ENCODE measurements at regions not wholly inside any gene's neighbourhood (a gene's known extent, or its start where the extent isn't known, plus 50 kb on each side); places are given as distances from the start of the nearest gene placed in this dataset.

GRCh38 chr7:7104971-7105370, 77.4 kb upstream of the C1GALT1 start:
- Histone ChIP-seq H2BK15ac (ENCODE audit: low read depth, low read length) (no peak overlapping the region), H2BK5ac (ENCODE audit: insufficient read length, low read length) (no peak overlapping the region), H3K4ac (ENCODE audit: low read depth, low read length) (no peak overlapping the region), H4K91ac (ENCODE audit: insufficient read length, low read depth, low read length) (no peak overlapping the region), H4K20me1 (ENCODE audit: control insufficient read depth, insufficient read depth, insufficient read length) (no peaks in the 10 kb centered on the region), H2BK12ac (ENCODE audit: insufficient read length, low read depth, low read length) (no peak overlapping the region), H3K23me2 (ENCODE audit: insufficient read length, low read depth, low read length, poor library complexity, severe bottlenecking) (no peaks in the 10 kb centered on the region), H2BK120ac (ENCODE audit: low read depth, low read length, poor library complexity, severe bottlenecking) (no peak overlapping the region), H2AFZ (ENCODE audit: low read length) (no peak overlapping the region), H3K9ac (ENCODE audit: extremely low read depth, insufficient read length, low read length) (no peak overlapping the region), H3K27me3 (ENCODE audit: insufficient read depth, low read length) (no peaks in the 10 kb centered on the region), H2AK5ac (ENCODE audit: insufficient read length, low read length) (no peak overlapping the region), H3K4me1 (ENCODE audit: insufficient read depth, low read length) (peaks cover 3% of the 10 kb centered on the region), H3K23ac (ENCODE audit: insufficient read length, low read depth, low read length) (no peak overlapping the region), H3K9me3 (ENCODE audit: control insufficient read depth, low read depth, low read length) (peaks cover 5% of the 10 kb centered on the region), H3K4me2 (ENCODE audit: insufficient read depth, insufficient read length, low read length) (no peak overlapping the region), H3T11ph (ENCODE audit: low read length) (no peak overlapping the region), H2BK20ac (ENCODE audit: low read depth, low read length, poor library complexity, severe bottlenecking) (no peak overlapping the region), H3K18ac (ENCODE audit: insufficient read length, low read depth, low read length) (no peak overlapping the region), H3K56ac (ENCODE audit: insufficient read length, low read depth, low read length) (no peak overlapping the region), H3K27ac (ENCODE audit: insufficient read length, low read depth, low read length) (no peak overlapping the region), H4K5ac (ENCODE audit: insufficient read length, low read depth, low read length) (no peak overlapping the region), H3K79me1 (ENCODE audit: insufficient read depth, low read depth, low read length, poor library complexity, severe bottlenecking) (no peaks in the 10 kb centered on the region), H3K14ac (ENCODE audit: insufficient read depth, low read length) (no peak overlapping the region), H4K8ac (replicated peaks; ENCODE audit: insufficient read length, low read depth, low read length) (no peak overlapping the region), H3K79me2 (ENCODE audit: insufficient read depth, low read length) (no peaks in the 10 kb centered on the region)
- peaks cover 15 to 16% of the 10 kb centered on the region in 2 experiments for H3K9me3 Mint-ChIP-seq
- H3K4me1 Mint-ChIP-seq: peaks cover 50% of the 10 kb centered on the region in 2 experiments
- peak overlapping the region in 2 of 3 experiments; percentile 65 to 77; a peak in 2 of 7 replicates for H3K27ac Mint-ChIP-seq
- no peak overlapping the region for H3K4me3 Mint-ChIP-seq
- WGBS (ENCODE audit: extremely low coverage, insufficient read length, low lambda C conversion rate): no CpG with 5 or more reads among the region's 5 CpGs
- TF ChIP-seq, protein P1, sequence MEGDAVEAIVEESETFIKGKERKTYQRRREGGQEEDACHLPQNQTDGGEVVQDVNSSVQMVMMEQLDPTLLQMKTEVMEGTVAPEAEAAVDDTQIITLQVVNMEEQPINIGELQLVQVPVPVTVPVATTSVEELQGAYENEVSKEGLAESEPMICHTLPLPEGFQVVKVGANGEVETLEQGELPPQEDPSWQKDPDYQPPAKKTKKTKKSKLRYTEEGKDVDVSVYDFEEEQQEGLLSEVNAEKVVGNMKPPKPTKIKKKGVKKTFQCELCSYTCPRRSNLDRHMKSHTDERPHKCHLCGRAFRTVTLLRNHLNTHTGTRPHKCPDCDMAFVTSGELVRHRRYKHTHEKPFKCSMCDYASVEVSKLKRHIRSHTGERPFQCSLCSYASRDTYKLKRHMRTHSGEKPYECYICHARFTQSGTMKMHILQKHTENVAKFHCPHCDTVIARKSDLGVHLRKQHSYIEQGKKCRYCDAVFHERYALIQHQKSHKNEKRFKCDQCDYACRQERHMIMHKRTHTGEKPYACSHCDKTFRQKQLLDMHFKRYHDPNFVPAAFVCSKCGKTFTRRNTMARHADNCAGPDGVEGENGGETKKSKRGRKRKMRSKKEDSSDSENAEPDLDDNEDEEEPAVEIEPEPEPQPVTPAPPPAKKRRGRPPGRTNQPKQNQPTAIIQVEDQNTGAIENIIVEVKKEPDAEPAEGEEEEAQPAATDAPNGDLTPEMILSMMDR (conservative IDR thresholded peaks at IDR 0.05): no peak
- H3K36me3 Mint-ChIP-seq (ENCODE audit: insufficient read depth in 1 of 3, low read depth in 3 of 3): peaks cover 11 to 19% (median 11%) of the 10 kb centered on the region in 3 experiments
- DNase-seq: no peak
- H3K27me3 Mint-ChIP-seq (ENCODE audit: low read depth): no peaks in the 10 kb centered on the region; the same call in 1 of the 2 replicates
